IMR-90 (cell line): ENCODE measurements at regions not wholly inside any gene's neighbourhood (a gene's known extent, or its start where the extent isn't known, plus 50 kb on each side); places are given as distances from the start of the nearest gene placed in this dataset.

Experiments used
- ELK1 ChIP-seq: fragments of 150-350 bp; IDR thresholded peaks from 2 replicates; pipeline ENCODE4 v1.6.1; 2016; ENCODE audit warnings: low read depth, mild to moderate bottlenecking, low read length, moderate library complexity, borderline replicate concordance
- POLR2A ChIP-seq: IDR thresholded peaks from 2 replicates; pipeline ENCODE4 v1.6.1; 2012; ENCODE audit warnings: mild to moderate bottlenecking, low read depth, low read length
- RFX5 ChIP-seq: IDR thresholded peaks from 2 replicates; pipeline ENCODE4 v1.8.0; 2012; ENCODE audit warnings: low read depth, mild to moderate bottlenecking, low read length, moderate library complexity
- TF ChIP-seq, protein P1 (sequence below): conservative IDR thresholded peaks from 2 replicates; pipeline ENCODE4 v1.5.1; 2012; ENCODE audit warnings: mild to moderate bottlenecking, low read depth, low read length, improper control_type of control experiment

DNA sequence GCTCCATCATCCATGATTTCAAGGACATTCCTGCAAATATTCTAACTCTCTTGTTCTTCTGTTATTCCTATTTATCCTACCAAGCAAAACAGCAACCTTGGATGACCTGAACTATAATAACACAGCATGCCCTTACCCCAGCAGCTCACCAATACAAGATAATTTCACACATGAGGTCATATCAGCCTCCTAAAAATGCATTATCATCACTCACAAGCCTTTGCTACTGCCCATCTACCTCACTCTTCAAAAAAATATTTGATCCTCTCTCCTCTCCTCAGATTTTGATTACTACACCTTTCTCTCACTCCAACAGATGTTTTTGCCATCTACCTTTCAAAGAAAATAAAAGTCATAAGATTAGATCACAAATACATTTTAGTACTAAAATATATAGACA lies 777.6 kb upstream of the NCAM2 start:
- TF ChIP-seq, protein P1, sequence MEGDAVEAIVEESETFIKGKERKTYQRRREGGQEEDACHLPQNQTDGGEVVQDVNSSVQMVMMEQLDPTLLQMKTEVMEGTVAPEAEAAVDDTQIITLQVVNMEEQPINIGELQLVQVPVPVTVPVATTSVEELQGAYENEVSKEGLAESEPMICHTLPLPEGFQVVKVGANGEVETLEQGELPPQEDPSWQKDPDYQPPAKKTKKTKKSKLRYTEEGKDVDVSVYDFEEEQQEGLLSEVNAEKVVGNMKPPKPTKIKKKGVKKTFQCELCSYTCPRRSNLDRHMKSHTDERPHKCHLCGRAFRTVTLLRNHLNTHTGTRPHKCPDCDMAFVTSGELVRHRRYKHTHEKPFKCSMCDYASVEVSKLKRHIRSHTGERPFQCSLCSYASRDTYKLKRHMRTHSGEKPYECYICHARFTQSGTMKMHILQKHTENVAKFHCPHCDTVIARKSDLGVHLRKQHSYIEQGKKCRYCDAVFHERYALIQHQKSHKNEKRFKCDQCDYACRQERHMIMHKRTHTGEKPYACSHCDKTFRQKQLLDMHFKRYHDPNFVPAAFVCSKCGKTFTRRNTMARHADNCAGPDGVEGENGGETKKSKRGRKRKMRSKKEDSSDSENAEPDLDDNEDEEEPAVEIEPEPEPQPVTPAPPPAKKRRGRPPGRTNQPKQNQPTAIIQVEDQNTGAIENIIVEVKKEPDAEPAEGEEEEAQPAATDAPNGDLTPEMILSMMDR: no peak
- TF ChIP-seq POLR2A (no peak), RFX5 (no peak), ELK1 (no peak)
